IMR-90 (cell line): ENCODE measurements at regions not wholly inside any gene's neighbourhood (a gene's known extent, or its start where the extent isn't known, plus 50 kb on each side); places are given as distances from the start of the nearest gene placed in this dataset.

Source experiments
- BHLHE40 ChIP-seq: fragments of 150-350 bp; IDR thresholded peaks from 2 replicates; pipeline ENCODE4 v1.6.1; 2016; ENCODE audit warnings: mild to moderate bottlenecking, low read depth, low read length
- FOS ChIP-seq: fragments of 150-350 bp; IDR thresholded peaks from 2 replicates; pipeline ENCODE4 v1.6.1; 2016; ENCODE audit warnings: low read depth, low read length
- MAFK ChIP-seq: IDR thresholded peaks from 2 replicates; pipeline ENCODE4 v1.6.1; 2012; ENCODE audit warnings: low read depth, low read length, improper control_type of control experiment
- MXI1 ChIP-seq: IDR thresholded peaks from 2 replicates; pipeline ENCODE4 v1.6.1; 2012; ENCODE audit warnings: low read depth, mild to moderate bottlenecking, low read length, moderate library complexity, borderline replicate concordance
- POLR2A ChIP-seq: IDR thresholded peaks from 2 replicates; pipeline ENCODE4 v1.6.1; 2012; ENCODE audit warnings: mild to moderate bottlenecking, low read depth, low read length
- RAD21 ChIP-seq: IDR thresholded peaks from 2 replicates; pipeline ENCODE4 v1.6.1; 2012; ENCODE audit warnings: low read length, improper control_type of control experiment
- RCOR1 ChIP-seq: IDR thresholded peaks from 2 replicates; pipeline ENCODE4 v1.6.1; 2012; ENCODE audit warnings: mild to moderate bottlenecking, low read length, improper control_type of control experiment; ENCODE audit not compliant: insufficient replicate concordance
- SMC3 ChIP-seq: fragments of 150-350 bp; IDR thresholded peaks from 2 replicates; pipeline ENCODE4 v1.6.1; 2016; ENCODE audit warnings: low read depth, mild to moderate bottlenecking, antibody characterized with exemption, low read length, moderate library complexity
- TF ChIP-seq, protein P1 (sequence below): conservative IDR thresholded peaks from 2 replicates; pipeline ENCODE4 v1.5.1; 2012; ENCODE audit warnings: mild to moderate bottlenecking, low read depth, low read length, improper control_type of control experiment
- TF ChIP-seq, protein P2 (sequence below): fragments of 150-350 bp; IDR thresholded peaks from 2 replicates; pipeline ENCODE4 v1.6.1; 2016; ENCODE audit warnings: low read depth, mild to moderate bottlenecking, low read length, moderate library complexity, borderline replicate concordance
- TF ChIP-seq, protein P3 (sequence below): fragments of 150-350 bp; IDR thresholded peaks from 2 replicates; pipeline ENCODE4 v1.6.1; 2017; ENCODE audit warnings: mild to moderate bottlenecking, antibody characterized with exemption, low read length, low read depth

DNA sequence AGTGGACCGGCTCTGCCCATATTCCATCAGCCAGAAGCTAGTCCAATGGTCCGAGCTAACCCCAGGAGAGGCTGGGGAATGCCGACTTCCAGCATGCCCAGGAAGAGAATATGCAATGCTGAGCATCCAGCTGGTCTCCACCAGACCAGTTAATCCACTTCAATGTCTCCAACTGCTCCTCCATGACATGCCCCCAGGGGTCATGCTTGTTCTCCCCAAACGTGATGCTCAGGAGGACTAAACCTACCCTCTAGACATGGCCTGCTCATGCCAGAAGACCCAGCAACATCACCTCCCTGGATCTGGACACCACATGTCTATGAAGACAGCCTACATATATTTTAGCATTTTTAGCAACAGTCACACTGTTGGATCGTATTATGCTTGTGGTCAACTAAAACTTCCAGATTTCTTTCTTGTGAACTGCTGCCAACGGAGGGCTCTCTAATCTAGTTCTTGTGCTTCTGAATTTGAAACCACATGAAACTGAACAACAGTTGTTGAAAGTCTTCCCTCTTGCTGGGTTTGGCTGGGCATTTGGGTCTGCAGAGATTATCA is 245.1 kb downstream of the SOX9 start:
- TF ChIP-seq, protein P1, sequence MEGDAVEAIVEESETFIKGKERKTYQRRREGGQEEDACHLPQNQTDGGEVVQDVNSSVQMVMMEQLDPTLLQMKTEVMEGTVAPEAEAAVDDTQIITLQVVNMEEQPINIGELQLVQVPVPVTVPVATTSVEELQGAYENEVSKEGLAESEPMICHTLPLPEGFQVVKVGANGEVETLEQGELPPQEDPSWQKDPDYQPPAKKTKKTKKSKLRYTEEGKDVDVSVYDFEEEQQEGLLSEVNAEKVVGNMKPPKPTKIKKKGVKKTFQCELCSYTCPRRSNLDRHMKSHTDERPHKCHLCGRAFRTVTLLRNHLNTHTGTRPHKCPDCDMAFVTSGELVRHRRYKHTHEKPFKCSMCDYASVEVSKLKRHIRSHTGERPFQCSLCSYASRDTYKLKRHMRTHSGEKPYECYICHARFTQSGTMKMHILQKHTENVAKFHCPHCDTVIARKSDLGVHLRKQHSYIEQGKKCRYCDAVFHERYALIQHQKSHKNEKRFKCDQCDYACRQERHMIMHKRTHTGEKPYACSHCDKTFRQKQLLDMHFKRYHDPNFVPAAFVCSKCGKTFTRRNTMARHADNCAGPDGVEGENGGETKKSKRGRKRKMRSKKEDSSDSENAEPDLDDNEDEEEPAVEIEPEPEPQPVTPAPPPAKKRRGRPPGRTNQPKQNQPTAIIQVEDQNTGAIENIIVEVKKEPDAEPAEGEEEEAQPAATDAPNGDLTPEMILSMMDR = no peak
- no peak for TF ChIP-seq FOS
- no peak for TF ChIP-seq POLR2A
- TF ChIP-seq MXI1 = no peak
- no peak for TF ChIP-seq SMC3
- TF ChIP-seq, protein P2, sequence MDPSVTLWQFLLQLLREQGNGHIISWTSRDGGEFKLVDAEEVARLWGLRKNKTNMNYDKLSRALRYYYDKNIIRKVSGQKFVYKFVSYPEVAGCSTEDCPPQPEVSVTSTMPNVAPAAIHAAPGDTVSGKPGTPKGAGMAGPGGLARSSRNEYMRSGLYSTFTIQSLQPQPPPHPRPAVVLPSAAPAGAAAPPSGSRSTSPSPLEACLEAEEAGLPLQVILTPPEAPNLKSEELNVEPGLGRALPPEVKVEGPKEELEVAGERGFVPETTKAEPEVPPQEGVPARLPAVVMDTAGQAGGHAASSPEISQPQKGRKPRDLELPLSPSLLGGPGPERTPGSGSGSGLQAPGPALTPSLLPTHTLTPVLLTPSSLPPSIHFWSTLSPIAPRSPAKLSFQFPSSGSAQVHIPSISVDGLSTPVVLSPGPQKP = no peak
- TF ChIP-seq BHLHE40 = no peak
- no peak for TF ChIP-seq RAD21
- no peak for TF ChIP-seq RCOR1
- no peak for TF ChIP-seq MAFK
- TF ChIP-seq, protein P3, sequence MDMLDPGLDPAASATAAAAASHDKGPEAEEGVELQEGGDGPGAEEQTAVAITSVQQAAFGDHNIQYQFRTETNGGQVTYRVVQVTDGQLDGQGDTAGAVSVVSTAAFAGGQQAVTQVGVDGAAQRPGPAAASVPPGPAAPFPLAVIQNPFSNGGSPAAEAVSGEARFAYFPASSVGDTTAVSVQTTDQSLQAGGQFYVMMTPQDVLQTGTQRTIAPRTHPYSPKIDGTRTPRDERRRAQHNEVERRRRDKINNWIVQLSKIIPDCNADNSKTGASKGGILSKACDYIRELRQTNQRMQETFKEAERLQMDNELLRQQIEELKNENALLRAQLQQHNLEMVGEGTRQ = no peak
